Natural killer cell (primary cell): ENCODE measurements at regions not wholly inside any gene's neighbourhood (a gene's known extent, or its start where the extent isn't known, plus 50 kb on each side); places are given as distances from the start of the nearest gene placed in this dataset.

Experiments
- ATAC-seq, 3 donors: fragments of 150-1000 bp in 2 of 3; fragments of 200-7000 bp in 1 of 3; cut with Tn5 transposase; 1 replicate in 1 of 3; 2 replicates in 2 of 3; pipeline ENCODE4 v1.10.0; 2021; ENCODE audit warnings: mild to moderate bottlenecking in 2 of 3, moderate library complexity in 2 of 3
- DNase-seq, 2 donors: peaks; one replicate each; pipeline versions ENCODE4 v3.0.0 to v3.0.0-alpha.2; 2013 to 2021; ENCODE audit warnings: mixed read lengths in 1 of 2
- H3K27ac ChIP-seq: one replicate; pipeline ENCODE4 v1.5.1; 2013; ENCODE audit warnings: mild to moderate bottlenecking, low read length
- H3K27me3 ChIP-seq: one replicate; pipeline ENCODE4 v1.6.1; 2013; ENCODE audit warnings: low read length; ENCODE audit not compliant: control insufficient read depth, insufficient read depth
- H3K36me3 ChIP-seq: one replicate; pipeline ENCODE4 v1.6.1; 2013; ENCODE audit warnings: low read length; ENCODE audit not compliant: control insufficient read depth, insufficient read depth
- H3K4me1 ChIP-seq: one replicate; pipeline ENCODE4 v1.6.1; 2013; ENCODE audit warnings: low read length; ENCODE audit not compliant: control insufficient read depth, insufficient read depth
- H3K4me3 ChIP-seq: one replicate; pipeline ENCODE4 v1.5.1; 2013; ENCODE audit warnings: low read length
- H3K9me3 ChIP-seq: one replicate; pipeline ENCODE4 v1.6.1; 2013; ENCODE audit warnings: low read length; ENCODE audit not compliant: control insufficient read depth, insufficient read depth
- H3K27ac Mint-ChIP-seq, 2 donors: one replicate each; pipeline ENCODE4 v1.8.0; 2022; ENCODE audit warnings: mild to moderate bottlenecking in 2 of 2, mixed read lengths in 2 of 2, moderate library complexity in 1 of 2
- H3K27me3 Mint-ChIP-seq, 2 donors: one replicate each; pipeline ENCODE4 v1.8.0; 2022; ENCODE audit warnings: low read depth in 2 of 2, mixed read lengths in 2 of 2
- H3K36me3 Mint-ChIP-seq: one replicate; pipeline ENCODE4 v1.8.0; 2022; ENCODE audit warnings: mixed read lengths
- H3K4me1 Mint-ChIP-seq, 2 donors: one replicate each; pipeline ENCODE4 v1.8.0; 2022; ENCODE audit warnings: mixed read lengths in 2 of 2
- H3K4me3 Mint-ChIP-seq: one replicate; pipeline ENCODE4 v1.8.0; 2022; ENCODE audit warnings: mild to moderate bottlenecking, moderate library complexity, mixed read lengths
- H3K9me3 Mint-ChIP-seq, 2 donors: one replicate each; pipeline ENCODE4 v1.8.0; 2022; ENCODE audit warnings: mixed read lengths in 2 of 2
- CTCF ChIP-seq: fragments of 200-600 bp; IDR thresholded peaks from one replicate; pipeline ENCODE4 v1.8.0; 2022; ENCODE audit warnings: antibody characterized with exemption
- WGBS: methylation state at CpG from one replicate; pipeline ENCODE4 v1.1.7; 2013; ENCODE audit warnings: missing lambda C conversion rate; ENCODE audit not compliant: insufficient coverage; 5-methylcytosine and 5-hydroxymethylcytosine counted together
- intact Hi-C: fragments of 100-400 bp; cut with micrococcal nuclease; formaldehyde crosslinking; loops from one replicate; pipeline ENCODE4 v1.14.2; 2022

GRCh38 chr5:3958389-3958788, 362.8 kb downstream of the IRX1 start:
- intact Hi-C loops, result no loop called here
- no peak overlapping the region for H3K27ac ChIP-seq
- Mint-ChIP-seq H3K36me3 (no peaks in the 10 kb centered on the region), H3K27ac (no peak overlapping the region), H3K9me3 (peaks cover 0 to 3% of the 10 kb centered on the region in 2 donors), H3K27me3 (no peaks in the 10 kb centered on the region), H3K4me3 (no peak overlapping the region), H3K4me1 (peaks cover 10% of the 10 kb centered on the region in 2 donors)
- H3K4me1 ChIP-seq, result no peaks in the 10 kb centered on the region
- H3K9me3 ChIP-seq, result no peaks in the 10 kb centered on the region
- DNase-seq (no peak), ATAC-seq (no peak)
- H3K4me3 ChIP-seq, result no peak overlapping the region
- H3K27me3 ChIP-seq, result no peaks in the 10 kb centered on the region
- no peaks in the 10 kb centered on the region for H3K36me3 ChIP-seq
- TF ChIP-seq CTCF, result no peak
- WGBS, result 93% methylated on average over 6 of the region's 6 CpGs

GRCh38 chr5:3962113-3962512, 366.5 kb downstream of the IRX1 start:
- H3K9me3 ChIP-seq, result no peaks in the 10 kb centered on the region
- no peak overlapping the region for H3K27ac ChIP-seq
- Mint-ChIP-seq H3K36me3 (peaks cover 3% of the 10 kb centered on the region), H3K27me3 (no peaks in the 10 kb centered on the region), H3K27ac (no peak overlapping the region), H3K4me1 (peaks cover 7 to 16% of the 10 kb centered on the region in 2 donors), H3K9me3 (peaks cover 0 to 3% of the 10 kb centered on the region in 2 donors), H3K4me3 (no peak overlapping the region)
- intact Hi-C loops, result no loop called here
- 92% methylated on average over 19 of the region's 19 CpGs for WGBS
- no peak for TF ChIP-seq CTCF
- no peaks in the 10 kb centered on the region for H3K36me3 ChIP-seq
- no peak overlapping the region for H3K4me3 ChIP-seq
- H3K4me1 ChIP-seq, result no peaks in the 10 kb centered on the region
- no peak for ATAC-seq
- DNase-seq, result no peak
- H3K27me3 ChIP-seq, result no peaks in the 10 kb centered on the region

- Mint-ChIP-seq H3K36me3 (peaks cover 18% of the 10 kb centered on the region), H3K4me3 (no peak overlapping the region), H3K27ac (no peak overlapping the region), H3K9me3 (peaks cover 0 to 3% of the 10 kb centered on the region in 2 donors), H3K4me1 (peaks cover 7 to 19% of the 10 kb centered on the region in 2 donors), H3K27me3 (no peaks in the 10 kb centered on the region)
- Histone ChIP-seq H3K27ac (no peak overlapping the region), H3K4me3 (no peak overlapping the region), H3K4me1 (no peaks in the 10 kb centered on the region), H3K27me3 (no peaks in the 10 kb centered on the region), H3K9me3 (peaks cover 4% of the 10 kb centered on the region), H3K36me3 (no peaks in the 10 kb centered on the region)
- no peak for TF ChIP-seq CTCF
- DNase-seq (no peak), ATAC-seq (no peak)
- WGBS, result 60% methylated on average over 1 of the region's 1 CpG
- intact Hi-C loops, result no loop called here
Observed at GRCh38 chr5:3963652-3964051, 368.0 kb downstream of the IRX1 start.

GRCh38 chr5:3980156-3980555, 384.5 kb downstream of the IRX1 start:
- Histone ChIP-seq H3K27me3 (no peaks in the 10 kb centered on the region), H3K4me1 (no peaks in the 10 kb centered on the region), H3K4me3 (no peak overlapping the region), H3K36me3 (no peaks in the 10 kb centered on the region), H3K9me3 (peaks cover 2% of the 10 kb centered on the region), H3K27ac (no peak overlapping the region)
- Mint-ChIP-seq H3K4me3 (peak overlapping the region; percentile 77), H3K36me3 (peaks cover 14% of the 10 kb centered on the region), H3K27me3 (peaks cover 0 to 4% of the 10 kb centered on the region in 2 donors), H3K9me3 (peaks cover 2 to 11% of the 10 kb centered on the region in 2 donors), H3K4me1 (peaks cover 7 to 27% of the 10 kb centered on the region in 2 donors), H3K27ac (peak overlapping the region in 1 of 2 donors; percentile 78)
- no peak for TF ChIP-seq CTCF
- ATAC-seq (peak in 1 of 3 donors; percentile 100), DNase-seq (no peak)
- 37% methylated on average over 5 of the region's 6 CpGs for WGBS
- intact Hi-C loops, result no loop called here
